Liver (tissue), 3 donors: ENCODE measurements at regions not wholly inside any gene's neighbourhood (a gene's known extent, or its start where the extent isn't known, plus 50 kb on each side); places are given as distances from the start of the nearest gene placed in this dataset.

ENCODE experiments used
- CTCF ChIP-seq: fragments of 150-350 bp; IDR thresholded peaks from 2 replicates; pipeline ENCODE4 v1.5.1; 2017; ENCODE audit warnings: improper control_type of control experiment, low read depth, low read length; ENCODE audit not compliant: missing input control
- EGR1 ChIP-seq, 2 donors: IDR thresholded peaks; 2 replicates each; pipeline ENCODE4 v1.6.1; 2016 to 2018; ENCODE audit warnings: antibody characterized with exemption in 2 of 2, low read depth in 2 of 2
- HNF4G ChIP-seq: IDR thresholded peaks from 2 replicates; pipeline ENCODE4 v1.6.1; 2016; ENCODE audit warnings: antibody characterized with exemption
- RAD21 ChIP-seq, 2 donors: IDR thresholded peaks; 2 replicates each; pipeline ENCODE4 v1.6.1; 2016; ENCODE audit warnings: antibody characterized with exemption in 2 of 2, mild to moderate bottlenecking in 2 of 2
- REST ChIP-seq: IDR thresholded peaks from 2 replicates; pipeline ENCODE4 v1.6.1; 2016; ENCODE audit warnings: antibody characterized with exemption, mild to moderate bottlenecking
- SP1 ChIP-seq: IDR thresholded peaks from 2 replicates; pipeline ENCODE4 v1.6.1; 2018; ENCODE audit warnings: antibody characterized with exemption, mild to moderate bottlenecking
- TAF1 ChIP-seq: conservative IDR thresholded peaks from 2 replicates; pipeline ENCODE4 v1.6.1; 2016; ENCODE audit warnings: antibody characterized with exemption, mild to moderate bottlenecking
- YY1 ChIP-seq: IDR thresholded peaks from 2 replicates; pipeline ENCODE4 v1.6.1; 2016; ENCODE audit warnings: antibody characterized with exemption, mild to moderate bottlenecking
- ZBTB33 ChIP-seq: IDR thresholded peaks from 2 replicates; pipeline ENCODE4 v1.6.1; 2016; ENCODE audit warnings: antibody characterized with exemption
- donor health status: healthy.
- donor health status: healthy.

- no peak for TF ChIP-seq TAF1
- no peak for TF ChIP-seq REST
- peak; percentile 56 for TF ChIP-seq CTCF
- TF ChIP-seq EGR1 (IDR thresholded peaks at IDR 0.05; ENCODE audit: low read depth in 2 of 2) = no peak
- no peak for TF ChIP-seq YY1
- TF ChIP-seq ZBTB33 = no peak
- no peak for TF ChIP-seq SP1
- TF ChIP-seq HNF4G = no peak
- TF ChIP-seq RAD21 (IDR thresholded peaks at IDR 0.05) = peak; percentile 85 to 86
Measured at GRCh38 chr4:17324386-17324830, 187.5 kb downstream of the QDPR start.
